H9 (cell line): ENCODE measurements at regions not wholly inside any gene's neighbourhood (a gene's known extent, or its start where the extent isn't known, plus 50 kb on each side); places are given as distances from the start of the nearest gene placed in this dataset.

Experiments used
- DNase-seq: peaks from one replicate; pipeline ENCODE4 v3.0.0-alpha.2; 2017
- H2AFZ ChIP-seq: one replicate; pipeline ENCODE4 v1.6.1; 2013; ENCODE audit warnings: mild to moderate bottlenecking, low read length, control low read depth, moderate library complexity
- H2AK5ac ChIP-seq: 2 replicates; pipeline ENCODE4 v1.6.1; 2013; ENCODE audit warnings: low read length, control low read depth, mixed read lengths; ENCODE audit not compliant: insufficient read length
- H2BK120ac ChIP-seq: one replicate; pipeline ENCODE4 v1.6.1; 2013; ENCODE audit warnings: low read depth, mild to moderate bottlenecking, low read length, control low read depth, inconsistent platforms; ENCODE audit not compliant: poor library complexity, severe bottlenecking
- H2BK12ac ChIP-seq: 2 replicates; pipeline ENCODE4 v1.6.1; 2013; ENCODE audit warnings: low read length, control low read depth, mixed read lengths, low read depth; ENCODE audit not compliant: insufficient read length
- H2BK15ac ChIP-seq: 2 replicates; pipeline ENCODE4 v1.6.1; 2013; ENCODE audit warnings: low read depth, low read length, control low read depth
- H2BK20ac ChIP-seq: one replicate; pipeline ENCODE4 v1.6.1; 2013; ENCODE audit warnings: low read depth, mild to moderate bottlenecking, low read length, control low read depth, inconsistent platforms; ENCODE audit not compliant: poor library complexity, severe bottlenecking
- H2BK5ac ChIP-seq: 2 replicates; pipeline ENCODE4 v1.6.1; 2013; ENCODE audit warnings: low read length, control low read depth, mixed read lengths; ENCODE audit not compliant: insufficient read length
- H3K14ac ChIP-seq: 2 replicates; pipeline ENCODE4 v1.6.1; 2013; ENCODE audit warnings: low read length, control low read depth; ENCODE audit not compliant: insufficient read depth
- H3K18ac ChIP-seq: 2 replicates; pipeline ENCODE4 v1.6.1; 2013; ENCODE audit warnings: low read depth, mild to moderate bottlenecking, mixed read lengths, low read length, control low read depth; ENCODE audit not compliant: insufficient read length
- H3K23ac ChIP-seq: 2 replicates; pipeline ENCODE4 v1.6.1; 2013; ENCODE audit warnings: low read length, control low read depth, mixed read lengths, low read depth; ENCODE audit not compliant: insufficient read length
- H3K23me2 ChIP-seq: 2 replicates; pipeline ENCODE4 v1.6.1; 2013; ENCODE audit warnings: low read depth, mild to moderate bottlenecking, mixed read lengths, low read length, control low read depth; ENCODE audit not compliant: insufficient read length, poor library complexity, severe bottlenecking
- H3K27ac ChIP-seq: 2 replicates; pipeline ENCODE4 v1.5.1; 2013; ENCODE audit warnings: low read length, control low read depth, mixed read lengths, low read depth; ENCODE audit not compliant: insufficient read length
- H3K27me3 ChIP-seq: 2 replicates; pipeline ENCODE4 v1.6.1; 2013; ENCODE audit warnings: low read length, control low read depth, inconsistent platforms; ENCODE audit not compliant: insufficient read depth
- H3K4ac ChIP-seq: 2 replicates; pipeline ENCODE4 v1.6.1; 2013; ENCODE audit warnings: low read depth, mild to moderate bottlenecking, control low read depth, inconsistent platforms, low read length, moderate library complexity
- H3K4me1 ChIP-seq: 2 replicates; pipeline ENCODE4 v1.6.1; 2013; ENCODE audit warnings: low read length, control low read depth, inconsistent platforms; ENCODE audit not compliant: insufficient read depth
- H3K4me2 ChIP-seq: 2 replicates; pipeline ENCODE4 v1.6.1; 2013; ENCODE audit warnings: low read length, control low read depth, mixed read lengths; ENCODE audit not compliant: insufficient read length, insufficient read depth
- H3K56ac ChIP-seq: 2 replicates; pipeline ENCODE4 v1.6.1; 2013; ENCODE audit warnings: low read depth, mild to moderate bottlenecking, mixed read lengths, low read length, control low read depth; ENCODE audit not compliant: insufficient read length
- H3K79me1 ChIP-seq: 2 replicates; pipeline ENCODE4 v1.6.1; 2013; ENCODE audit warnings: low read depth, mild to moderate bottlenecking, moderate library complexity, low read length, control low read depth, inconsistent platforms; ENCODE audit not compliant: insufficient read depth, poor library complexity, severe bottlenecking
- H3K79me2 ChIP-seq: 2 replicates; pipeline ENCODE4 v1.6.1; 2013; ENCODE audit warnings: low read length, control low read depth, inconsistent platforms; ENCODE audit not compliant: insufficient read depth
- H3K9ac ChIP-seq: 2 replicates; pipeline ENCODE4 v1.6.1; 2013; ENCODE audit warnings: low read length, control low read depth, mixed read lengths; ENCODE audit not compliant: insufficient read length; ENCODE audit errors: extremely low read depth
- H3K9me3 ChIP-seq: one replicate; pipeline ENCODE4 v1.6.1; 2013; ENCODE audit warnings: low read depth, low read length, inconsistent platforms; ENCODE audit not compliant: control insufficient read depth
- H3T11ph ChIP-seq: one replicate; pipeline ENCODE4 v1.6.1; 2013; ENCODE audit warnings: mild to moderate bottlenecking, low read length, control low read depth, inconsistent platforms
- H4K20me1 ChIP-seq: one replicate; pipeline ENCODE4 v1.6.1; 2013; ENCODE audit not compliant: control insufficient read depth, insufficient read length, insufficient read depth
- H4K5ac ChIP-seq: 2 replicates; pipeline ENCODE4 v1.6.1; 2013; ENCODE audit warnings: low read depth, mild to moderate bottlenecking, mixed read lengths, low read length, control low read depth; ENCODE audit not compliant: insufficient read length
- H4K8ac ChIP-seq: replicated peaks from 2 replicates; pipeline ENCODE4 v1.6.1; 2013; ENCODE audit warnings: low read length, control low read depth, mixed read lengths, low read depth; ENCODE audit not compliant: insufficient read length
- H4K91ac ChIP-seq: 2 replicates; pipeline ENCODE4 v1.6.1; 2013; ENCODE audit warnings: low read depth, mild to moderate bottlenecking, moderate library complexity, mixed read lengths, low read length, control low read depth; ENCODE audit not compliant: insufficient read length
- H3K27ac Mint-ChIP-seq, 3 experiments: 2 replicates in 2 of 3; 3 replicates in 1 of 3; pipeline ENCODE4 v1.8.0; 2020 to 2021; ENCODE audit warnings: mixed read lengths in 3 of 3, mild to moderate bottlenecking in 1 of 3, moderate library complexity in 1 of 3
- H3K27me3 Mint-ChIP-seq: 2 replicates; pipeline ENCODE4 v1.8.0; 2021; ENCODE audit warnings: low read depth, mild to moderate bottlenecking, moderate library complexity, mixed read lengths
- H3K36me3 Mint-ChIP-seq, 3 experiments: 2 replicates in 2 of 3; 3 replicates in 1 of 3; pipeline ENCODE4 v1.8.0; 2020 to 2021; ENCODE audit warnings: low read depth in 3 of 3, mixed read lengths in 3 of 3; ENCODE audit not compliant: insufficient read depth in 1 of 3
- H3K4me1 Mint-ChIP-seq, 2 experiments: 2 replicates each; pipeline ENCODE4 v1.8.0; 2020; ENCODE audit warnings: mixed read lengths in 2 of 2
- H3K4me3 Mint-ChIP-seq, 2 experiments: 2 replicates in 1 of 2; 3 replicates in 1 of 2; pipeline ENCODE4 v1.8.0; 2020 to 2021; ENCODE audit warnings: mild to moderate bottlenecking in 2 of 2, mixed read lengths in 2 of 2, moderate library complexity in 1 of 2
- H3K9me3 Mint-ChIP-seq, 2 experiments: 2 replicates in 1 of 2; 3 replicates in 1 of 2; pipeline ENCODE4 v1.8.0; 2020; ENCODE audit warnings: mild to moderate bottlenecking in 2 of 2, mixed read lengths in 2 of 2, moderate library complexity in 1 of 2
- WGBS: extraction: QIAGEN DNeasy Blood & Tissue Kit; methylation state at CpG from one replicate; pipeline ENCODE4 v1.1.7; 2013; ENCODE audit warnings: missing lambda C conversion rate, low lambda C conversion rate, mixed read lengths; ENCODE audit not compliant: insufficient read length; ENCODE audit errors: extremely low coverage; 5-methylcytosine and 5-hydroxymethylcytosine counted together
- TF ChIP-seq, protein P1 (sequence below): fragments of 200-600 bp; sonication (generic); conservative IDR thresholded peaks from 3 replicates; pipeline ENCODE4 v1.8.0; 2021; ENCODE audit warnings: antibody characterized with exemption, mild to moderate bottlenecking

DNA sequence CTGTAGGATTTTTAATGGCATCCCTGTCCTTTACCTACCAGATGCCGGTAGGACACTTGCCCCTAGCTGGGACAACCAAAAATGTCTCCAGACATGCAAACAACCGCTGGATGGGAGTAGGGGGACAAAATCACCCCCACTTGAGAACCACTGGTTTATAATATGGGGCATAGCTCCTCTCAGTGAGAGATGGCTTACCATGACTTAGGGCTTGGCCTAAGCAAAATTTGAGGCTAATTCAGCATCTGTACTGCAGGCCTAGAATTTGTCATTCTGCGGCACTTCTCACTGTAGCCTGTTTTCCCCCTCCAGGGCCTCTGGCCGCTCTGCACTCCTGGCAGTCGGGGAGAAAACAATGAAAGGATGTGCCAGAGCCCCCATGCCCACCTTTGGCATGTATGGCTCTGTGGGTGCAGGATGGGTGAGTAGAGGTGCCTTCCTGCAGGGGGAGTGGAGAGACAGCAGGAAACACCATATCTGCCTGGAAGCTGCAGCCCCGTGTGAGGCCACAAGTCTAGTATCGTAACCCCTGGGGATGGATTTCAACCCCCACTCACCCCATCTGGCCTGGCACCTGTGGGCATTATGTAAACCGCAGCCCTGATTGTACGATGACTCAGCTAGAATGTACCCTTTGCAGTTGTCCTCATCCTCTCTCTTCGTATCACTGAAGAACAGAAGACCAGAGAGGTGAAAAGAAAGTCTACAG, 268.1 kb downstream of the SOX9 start:
- Histone ChIP-seq H3K4me1 (no peaks in the 10 kb centered on the region; the same call in 1 of the 2 replicates), H2BK5ac (no peak overlapping the region), H2BK12ac (no peak overlapping the region), H3K4ac (no peak overlapping the region), H2BK15ac (no peak overlapping the region), H2AK5ac (no peak overlapping the region), H4K8ac (no peak overlapping the region), H3T11ph (no peak overlapping the region), H2BK120ac (no peak overlapping the region), H3K14ac (no peak overlapping the region), H3K4me2 (no peak overlapping the region), H3K18ac (no peak overlapping the region), H3K9me3 (no peaks in the 10 kb centered on the region), H2BK20ac (no peak overlapping the region), H3K27me3 (no peaks in the 10 kb centered on the region), H3K56ac (no peak overlapping the region), H3K79me1 (no peaks in the 10 kb centered on the region), H4K20me1 (no peaks in the 10 kb centered on the region), H3K23ac (no peak overlapping the region), H4K5ac (no peak overlapping the region), H3K23me2 (no peaks in the 10 kb centered on the region), H3K79me2 (no peaks in the 10 kb centered on the region), H3K9ac (no peak overlapping the region), H3K27ac (no peak overlapping the region), H4K91ac (no peak overlapping the region), H2AFZ (no peak overlapping the region)
- Mint-ChIP-seq H3K36me3 (no peaks in the 10 kb centered on the region), H3K9me3 (no peaks in the 10 kb centered on the region), H3K4me3 (no peak overlapping the region; a peak in 1 of 5 replicates), H3K4me1 (peaks cover 23 to 34% of the 10 kb centered on the region in 2 experiments), H3K27ac (no peak overlapping the region), H3K27me3 (peaks cover 20% of the 10 kb centered on the region)
- no CpG with 5 or more reads among the region's 10 CpGs for WGBS
- TF ChIP-seq, protein P1, sequence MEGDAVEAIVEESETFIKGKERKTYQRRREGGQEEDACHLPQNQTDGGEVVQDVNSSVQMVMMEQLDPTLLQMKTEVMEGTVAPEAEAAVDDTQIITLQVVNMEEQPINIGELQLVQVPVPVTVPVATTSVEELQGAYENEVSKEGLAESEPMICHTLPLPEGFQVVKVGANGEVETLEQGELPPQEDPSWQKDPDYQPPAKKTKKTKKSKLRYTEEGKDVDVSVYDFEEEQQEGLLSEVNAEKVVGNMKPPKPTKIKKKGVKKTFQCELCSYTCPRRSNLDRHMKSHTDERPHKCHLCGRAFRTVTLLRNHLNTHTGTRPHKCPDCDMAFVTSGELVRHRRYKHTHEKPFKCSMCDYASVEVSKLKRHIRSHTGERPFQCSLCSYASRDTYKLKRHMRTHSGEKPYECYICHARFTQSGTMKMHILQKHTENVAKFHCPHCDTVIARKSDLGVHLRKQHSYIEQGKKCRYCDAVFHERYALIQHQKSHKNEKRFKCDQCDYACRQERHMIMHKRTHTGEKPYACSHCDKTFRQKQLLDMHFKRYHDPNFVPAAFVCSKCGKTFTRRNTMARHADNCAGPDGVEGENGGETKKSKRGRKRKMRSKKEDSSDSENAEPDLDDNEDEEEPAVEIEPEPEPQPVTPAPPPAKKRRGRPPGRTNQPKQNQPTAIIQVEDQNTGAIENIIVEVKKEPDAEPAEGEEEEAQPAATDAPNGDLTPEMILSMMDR, result peak; percentile 43; the same call in 2 of the 3 replicates
- DNase-seq, result peak; percentile 57
